ENCODE measurements at regions not wholly inside any gene's neighbourhood (a gene's known extent, or its start where the extent isn't known, plus 50 kb on each side); places are given as distances from the start of the nearest gene placed in this dataset.
A peak's percentile ranks its signal among the peaks of the same experiment; 100 is the strongest.

DNA sequence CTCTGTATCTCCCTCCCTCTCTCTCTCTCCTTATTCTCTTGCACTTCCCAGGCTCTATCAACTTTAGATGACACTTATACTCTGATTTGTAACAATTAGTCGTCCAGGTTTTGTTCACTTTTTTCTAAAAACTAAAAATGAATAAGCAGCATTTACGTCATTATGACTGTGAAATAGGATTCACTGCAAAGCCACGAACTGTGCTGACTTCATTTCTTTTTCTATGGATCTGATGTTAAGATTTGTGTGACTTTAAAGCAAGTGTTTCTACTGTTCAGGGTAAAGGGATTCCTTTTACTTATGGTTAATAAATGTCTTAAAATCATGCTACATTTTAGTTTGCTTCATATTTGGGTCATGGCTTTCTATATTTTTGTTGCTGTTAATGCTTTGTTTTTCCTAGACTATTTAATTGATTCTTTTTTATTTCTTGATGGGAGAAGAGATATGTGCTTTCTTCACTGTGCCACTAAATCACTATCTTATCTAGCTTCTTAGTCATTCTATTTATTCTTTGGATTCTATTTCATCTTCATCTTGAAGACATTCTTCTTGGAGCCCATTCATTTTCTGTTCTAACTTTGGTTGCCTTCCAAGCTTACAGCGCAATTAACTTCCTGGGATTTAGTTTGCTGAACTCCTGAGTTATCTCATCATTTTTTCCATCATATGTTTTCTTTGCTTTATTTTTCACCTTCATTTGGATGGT, 480.4 kb upstream of the TRIB2 start:
- DNase-seq (ENCODE audit: low spot score) (no peak), FAIRE-seq (no peak)

DNA sequence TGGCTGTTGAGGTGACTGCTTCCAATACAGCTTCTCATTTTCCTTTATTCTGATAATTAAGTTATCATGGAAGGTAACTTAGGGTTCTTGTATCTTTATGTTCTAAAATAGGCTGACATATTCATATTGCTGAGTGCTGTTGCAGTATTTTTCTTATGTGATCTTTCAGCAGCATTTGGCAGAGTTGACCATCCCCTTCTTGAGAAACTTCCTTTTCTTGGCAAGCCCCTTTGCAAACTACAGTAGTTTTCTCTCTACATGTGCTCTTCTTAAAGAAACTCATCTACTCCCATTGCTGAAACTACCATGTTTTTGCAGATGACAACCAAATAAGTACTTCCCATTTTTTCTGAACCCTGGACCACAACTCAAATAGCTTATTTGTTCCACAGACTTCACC, 476.5 kb upstream of the TRIB2 start:
- DNase-seq (ENCODE audit: low spot score) (no peak), FAIRE-seq (no peak)

DNA sequence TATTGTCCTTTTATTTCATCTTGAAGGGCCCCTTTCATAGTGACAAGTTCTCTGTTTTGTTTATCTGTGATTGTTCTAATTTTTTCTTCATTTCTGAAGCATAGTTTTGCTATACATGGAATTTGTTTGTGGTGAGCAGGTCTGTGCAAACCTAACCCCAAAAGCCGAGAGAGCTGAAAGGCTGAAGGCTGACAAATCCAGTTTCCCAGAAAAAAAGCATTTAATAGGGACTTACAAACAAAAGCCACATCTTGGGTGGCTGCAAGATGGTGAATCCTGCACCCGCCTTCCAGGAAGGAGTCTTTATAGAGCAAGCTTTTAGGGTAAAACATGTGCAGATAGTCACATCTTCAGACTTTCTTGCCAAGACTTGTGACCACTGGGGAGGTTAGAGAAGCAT, 473.4 kb upstream of the TRIB2 start:
- DNase-seq (ENCODE audit: low spot score), result no peak
- FAIRE-seq, result no peak

DNA sequence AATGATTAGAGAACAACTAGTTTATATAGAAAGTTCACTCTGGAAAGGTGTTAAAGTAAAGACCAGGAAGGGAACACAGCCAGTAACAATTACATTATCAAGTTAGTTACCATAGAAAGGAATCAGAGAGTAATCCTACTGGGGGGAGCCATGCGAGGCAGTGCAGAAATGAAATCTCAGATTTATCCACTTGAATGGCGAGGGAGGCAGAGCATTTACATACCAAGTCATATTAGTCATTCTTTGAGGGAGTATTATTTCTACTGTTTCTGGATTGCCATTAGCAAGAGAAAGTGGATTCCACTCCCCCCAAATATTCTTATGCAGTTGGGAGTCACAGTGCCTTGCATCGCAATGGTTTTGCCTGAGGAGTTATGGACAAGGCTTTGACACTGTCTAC, 472.7 kb upstream of the TRIB2 start:
- FAIRE-seq, result peak; percentile 56
- no peak for DNase-seq (ENCODE audit: low spot score)

DNA sequence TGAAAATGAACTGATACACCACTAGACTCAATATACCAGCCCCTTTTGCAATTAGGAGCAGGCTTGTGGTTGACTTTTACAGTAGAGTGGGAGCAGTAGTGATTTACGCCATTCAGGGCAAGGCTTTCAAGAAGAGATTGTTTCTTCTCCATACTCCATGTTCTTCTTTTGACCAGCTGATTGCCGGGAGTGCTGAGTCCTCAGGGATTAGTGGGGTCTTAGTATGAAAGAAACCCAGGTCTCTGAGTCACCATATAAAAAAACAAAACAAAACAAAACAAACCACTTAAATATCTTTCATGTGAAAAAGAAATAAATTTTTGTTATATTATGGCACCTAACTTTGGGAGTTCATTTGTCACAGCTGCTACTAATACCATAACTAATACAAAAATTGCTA, 465.6 kb upstream of the TRIB2 start:
- DNase-seq (ENCODE audit: low spot score) (no peak), FAIRE-seq (no peak)

DNA sequence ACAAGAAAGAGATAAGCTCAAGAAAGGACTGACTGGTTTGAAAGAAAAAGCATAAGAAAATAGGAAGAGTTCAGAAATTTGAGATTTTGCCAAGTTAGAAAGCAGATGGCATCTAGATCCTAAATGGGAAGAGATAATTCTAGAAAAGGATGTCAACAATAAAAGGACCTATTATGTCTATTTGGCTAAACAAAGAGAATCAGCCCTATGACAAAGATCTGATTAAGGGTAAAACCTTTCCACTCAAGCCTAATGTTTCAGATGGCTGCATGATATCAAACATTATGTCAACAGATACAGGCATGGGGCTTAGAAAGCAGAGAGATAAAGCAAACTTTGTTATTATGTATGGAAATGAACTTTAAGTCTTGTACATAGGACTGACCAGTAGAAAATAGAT, 465.0 kb upstream of the TRIB2 start:
- FAIRE-seq, result no peak
- DNase-seq (ENCODE audit: low spot score), result no peak

DNA sequence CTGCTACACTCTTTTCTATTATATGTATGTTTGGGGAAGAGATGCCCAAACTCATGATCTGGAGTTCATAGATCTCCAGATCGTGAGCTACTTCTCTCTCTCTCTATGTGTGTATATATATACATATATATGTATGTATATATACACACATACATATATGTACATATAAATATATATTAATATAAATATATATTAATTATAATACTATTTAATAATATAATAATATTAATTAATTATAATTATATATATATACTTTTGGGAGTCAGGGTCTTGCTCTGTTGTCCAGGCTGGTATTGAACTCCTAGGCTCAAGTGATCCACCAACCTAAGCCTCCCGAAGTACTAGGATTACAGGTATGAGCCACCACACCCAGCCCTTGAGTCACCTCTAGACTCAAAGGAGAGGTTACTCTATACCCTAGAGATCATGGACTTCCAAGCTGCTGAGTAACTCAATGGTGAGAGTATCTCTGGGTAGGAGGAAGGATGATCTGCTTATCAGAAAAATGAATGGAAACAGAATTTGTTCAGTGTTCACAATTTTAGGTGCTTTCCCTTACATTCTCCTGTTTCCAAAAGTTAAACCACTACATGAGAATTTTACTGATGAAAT, 463.5 kb upstream of the TRIB2 start:
- FAIRE-seq, result no peak
- DNase-seq (ENCODE audit: low spot score), result no peak

DNA sequence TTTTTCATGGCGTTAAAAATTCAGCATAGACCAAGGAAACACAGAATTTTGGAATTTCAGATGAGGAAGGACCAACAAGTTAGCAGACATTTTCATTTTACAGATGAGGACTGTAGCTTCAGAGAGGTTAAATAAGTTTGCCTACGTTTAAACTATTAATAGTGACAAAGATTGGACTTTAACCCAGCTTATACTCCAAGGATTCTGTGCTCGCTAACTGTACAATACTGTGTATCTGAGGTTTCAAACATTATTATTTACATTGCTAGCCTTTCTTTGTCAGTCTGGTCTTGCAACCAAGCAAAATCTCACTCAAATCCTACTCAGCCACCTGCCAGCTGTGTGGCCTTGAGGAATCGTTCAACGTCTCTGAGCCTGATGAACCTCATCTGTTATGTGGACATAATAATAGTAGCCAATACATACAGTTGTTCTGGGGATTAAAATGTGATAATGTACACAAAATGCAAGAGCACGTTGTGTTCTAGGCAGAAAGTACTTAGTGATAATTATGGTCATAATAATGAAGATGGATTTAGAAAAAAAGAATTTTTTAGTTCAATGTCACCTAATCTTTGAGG, 462.4 kb upstream of the TRIB2 start:
- FAIRE-seq, result no peak
- DNase-seq (ENCODE audit: low spot score), result no peak

DNA sequence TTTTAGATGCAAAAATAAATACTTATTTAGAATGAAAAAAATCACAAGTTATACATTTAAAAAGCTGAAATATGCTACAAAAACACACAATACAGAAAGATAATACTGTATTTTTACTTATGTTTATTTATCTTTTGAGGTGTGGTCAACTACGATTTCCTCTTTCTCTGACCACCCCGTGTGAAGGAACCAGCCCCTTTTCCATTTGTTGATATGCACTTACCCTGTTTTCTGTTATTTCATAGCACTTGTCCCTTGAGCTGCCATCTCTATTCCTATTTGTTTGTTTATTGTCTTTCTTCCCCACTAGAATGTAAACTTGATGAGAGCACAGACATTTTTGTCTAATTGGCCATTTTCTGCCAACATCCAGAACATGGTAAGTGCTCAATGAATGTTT, 460.5 kb upstream of the TRIB2 start:
- no peak for DNase-seq (ENCODE audit: low spot score)
- no peak for FAIRE-seq

DNA sequence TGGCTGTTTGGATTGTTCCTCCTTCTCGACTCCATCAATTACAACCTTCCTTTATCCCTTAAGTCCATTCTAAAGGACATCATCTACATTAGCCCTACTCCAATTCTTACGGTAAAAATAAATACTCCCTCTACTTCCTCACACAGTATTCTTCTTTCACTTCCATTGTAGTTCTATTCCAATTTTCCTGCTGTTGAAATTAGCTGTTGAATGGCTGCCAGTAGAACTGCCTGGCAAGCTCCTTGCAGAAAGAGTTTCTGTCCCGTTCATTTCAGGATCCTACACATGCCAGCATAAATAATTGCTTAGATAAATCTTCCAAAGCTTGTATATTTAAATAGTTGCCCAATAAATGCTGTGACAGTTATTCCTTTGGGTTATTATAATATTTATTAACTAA, 459.3 kb upstream of the TRIB2 start:
- DNase-seq (ENCODE audit: low spot score) (no peak), FAIRE-seq (no peak)

DNA sequence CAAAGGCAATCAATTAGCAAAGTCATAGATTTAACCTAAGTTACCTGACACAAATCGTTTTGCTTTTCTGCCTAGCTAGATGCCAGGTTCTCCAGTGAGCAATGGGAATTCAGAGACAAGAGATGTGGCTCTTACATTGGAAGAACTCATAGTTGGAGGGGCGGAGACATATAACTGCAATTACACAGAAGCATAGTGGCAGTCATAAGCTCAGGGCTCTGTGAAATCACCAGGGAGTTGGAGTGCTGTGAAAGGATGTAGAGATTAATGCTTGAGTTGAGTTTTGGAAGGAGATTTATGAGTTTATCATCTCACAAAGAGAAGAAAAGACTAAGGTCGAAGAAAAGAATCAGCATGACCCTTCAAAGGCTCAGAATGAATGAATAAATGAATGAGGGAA, 457.2 kb upstream of the TRIB2 start:
- DNase-seq (ENCODE audit: low spot score) (no peak), FAIRE-seq (no peak)

DNA sequence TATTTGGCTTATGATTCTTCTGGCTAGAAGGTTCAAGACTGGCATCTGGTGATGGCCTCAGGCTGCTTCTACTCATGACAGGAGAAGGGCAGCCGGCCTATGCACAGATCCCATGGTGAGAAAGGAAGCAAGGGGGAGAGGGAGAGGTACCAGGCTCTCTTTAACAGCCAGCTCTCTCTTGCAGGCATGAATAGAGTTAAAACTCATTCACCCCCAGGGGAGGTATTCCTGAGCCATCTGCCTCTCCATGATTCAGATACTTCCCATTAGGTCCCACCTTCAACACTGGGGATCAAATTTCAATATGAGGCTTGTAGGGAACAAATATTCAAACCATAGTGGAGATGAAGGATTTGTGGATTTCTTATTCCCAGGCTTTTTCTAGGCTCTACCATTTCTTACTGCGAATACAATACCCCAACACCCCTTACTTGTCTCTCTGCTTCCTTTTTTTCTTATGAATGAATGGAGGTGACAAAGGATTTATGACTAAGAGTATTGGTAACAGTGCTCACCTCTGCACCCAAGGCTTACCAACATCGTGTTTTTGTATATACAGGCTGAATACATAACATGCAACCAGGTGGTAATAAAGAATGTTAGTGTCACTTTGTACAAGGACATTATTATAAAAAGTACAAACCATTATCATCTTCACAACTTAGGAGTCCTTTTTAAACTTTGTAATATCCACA, 454.6 kb upstream of the TRIB2 start:
- no peak for DNase-seq (ENCODE audit: low spot score)
- no peak for FAIRE-seq

DNA sequence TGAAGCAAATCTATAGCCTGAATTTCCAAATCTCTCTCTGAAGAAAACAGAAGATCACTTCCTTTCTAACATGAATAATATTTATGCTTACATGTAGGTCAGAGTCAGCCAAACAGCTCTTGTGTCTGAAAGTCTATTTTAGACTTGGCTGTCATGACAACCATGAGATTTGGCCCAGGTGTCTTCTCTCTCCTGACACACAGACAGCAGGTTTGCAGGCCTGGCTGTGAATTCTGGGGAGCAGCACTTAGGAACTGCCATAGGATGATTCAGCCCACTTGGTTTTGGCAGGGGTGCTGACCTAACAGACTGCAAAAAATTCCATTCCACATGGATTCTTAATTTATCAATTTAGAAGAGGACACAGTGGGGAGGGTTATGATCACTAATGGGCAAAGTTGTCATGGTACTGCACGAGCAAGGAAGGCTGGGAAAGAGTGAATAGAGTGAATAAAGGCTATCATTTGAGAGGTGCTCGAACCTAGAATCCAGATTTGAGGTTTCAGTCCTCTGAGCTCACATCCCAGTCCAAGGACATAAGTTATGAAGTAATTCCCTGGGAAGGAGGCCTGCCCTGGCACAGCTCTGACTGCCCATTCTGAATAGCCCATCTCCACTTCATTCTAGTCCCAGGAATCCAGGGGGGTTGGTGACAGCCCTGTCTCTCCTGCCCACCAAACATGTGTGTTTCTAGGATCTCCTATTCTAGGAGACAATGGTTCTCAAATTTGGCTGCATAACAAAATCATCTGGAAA, 453.9 kb upstream of the TRIB2 start:
- FAIRE-seq, result no peak
- no peak for DNase-seq (ENCODE audit: low spot score)

DNA sequence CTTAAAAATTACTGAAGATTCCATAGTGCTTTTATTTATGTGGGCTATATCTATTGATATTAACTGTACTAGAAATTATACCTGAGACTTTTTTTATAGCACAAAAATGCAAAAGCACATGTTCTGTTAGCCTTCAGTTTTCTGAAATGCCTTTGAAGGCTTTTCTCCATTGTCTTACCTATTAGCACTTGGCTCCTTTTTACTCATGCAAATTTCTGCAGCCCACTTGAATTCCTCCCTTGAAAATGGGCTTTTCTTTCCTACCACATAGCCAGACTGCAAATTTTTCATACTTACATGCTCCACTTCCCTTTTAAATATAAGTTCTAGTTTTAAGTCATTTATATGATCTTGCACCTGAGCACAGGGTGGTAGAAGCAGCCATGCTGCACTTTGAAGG, 453.0 kb upstream of the TRIB2 start:
- FAIRE-seq, result no peak

DNA sequence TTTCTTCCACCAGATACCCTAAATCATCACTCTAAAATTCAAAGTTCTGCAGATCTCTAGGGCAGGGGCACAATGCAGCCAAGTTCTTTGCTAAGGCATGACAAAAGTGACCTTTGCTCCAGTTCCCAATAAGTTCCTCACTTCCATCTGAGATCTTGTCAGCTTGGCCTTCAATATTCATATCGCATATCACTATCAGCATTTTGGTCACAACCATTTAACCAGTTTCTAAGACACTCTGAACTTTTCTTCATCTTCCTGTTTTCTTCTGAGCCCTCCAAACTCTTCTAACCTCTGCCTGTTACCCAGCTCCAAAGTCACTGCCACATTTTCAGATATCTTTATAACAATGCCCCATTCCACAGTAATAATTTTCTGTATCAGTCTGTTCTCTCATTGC, 452.6 kb upstream of the TRIB2 start:
- DNase-seq (ENCODE audit: low spot score) (no peak), FAIRE-seq (no peak)

More for the DNA sequence above, 453.0 kb upstream of the TRIB2 start:
- no peak for DNase-seq (ENCODE audit: low spot score)

DNA sequence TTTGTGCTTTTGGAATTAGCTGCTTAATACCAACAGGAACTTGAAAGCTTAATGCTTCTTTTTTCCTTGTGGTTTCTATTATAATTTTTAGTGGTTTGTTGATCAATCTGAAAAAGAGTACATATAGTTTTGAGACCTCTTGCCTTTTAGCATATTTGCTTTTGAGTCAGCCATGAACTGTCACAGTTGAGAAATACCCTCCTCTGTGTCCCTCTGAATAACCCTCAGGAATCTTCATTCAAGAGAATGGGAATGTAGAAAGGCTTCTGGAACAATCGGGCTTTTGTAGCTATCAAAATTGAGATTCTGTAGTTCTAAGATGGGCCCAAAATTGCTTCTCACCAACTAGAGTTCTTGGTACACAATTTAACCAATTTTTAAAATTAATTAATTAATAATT, 451.1 kb upstream of the TRIB2 start:
- FAIRE-seq, result no peak
- no peak for DNase-seq (ENCODE audit: low spot score)

DNA sequence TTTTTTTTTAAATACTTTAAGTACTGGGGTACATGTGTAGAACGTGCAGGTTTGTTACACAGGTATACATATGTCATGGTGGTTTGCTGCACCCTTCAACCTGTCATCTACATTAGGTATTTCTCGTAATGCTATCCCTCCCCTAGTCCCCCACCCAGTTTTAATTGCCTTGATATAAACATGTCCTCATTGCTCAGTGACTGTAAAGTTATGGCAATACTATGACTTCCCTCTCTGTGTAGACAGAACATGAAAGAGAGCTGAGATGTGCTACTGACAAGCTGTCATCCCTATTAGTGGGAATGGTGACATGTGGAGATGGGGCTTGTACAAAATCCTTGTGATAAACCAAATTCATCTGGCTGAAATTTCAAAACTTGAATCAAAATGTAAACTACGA, 449.7 kb upstream of the TRIB2 start:
- FAIRE-seq (no peak), DNase-seq (ENCODE audit: low spot score) (no peak)

DNA sequence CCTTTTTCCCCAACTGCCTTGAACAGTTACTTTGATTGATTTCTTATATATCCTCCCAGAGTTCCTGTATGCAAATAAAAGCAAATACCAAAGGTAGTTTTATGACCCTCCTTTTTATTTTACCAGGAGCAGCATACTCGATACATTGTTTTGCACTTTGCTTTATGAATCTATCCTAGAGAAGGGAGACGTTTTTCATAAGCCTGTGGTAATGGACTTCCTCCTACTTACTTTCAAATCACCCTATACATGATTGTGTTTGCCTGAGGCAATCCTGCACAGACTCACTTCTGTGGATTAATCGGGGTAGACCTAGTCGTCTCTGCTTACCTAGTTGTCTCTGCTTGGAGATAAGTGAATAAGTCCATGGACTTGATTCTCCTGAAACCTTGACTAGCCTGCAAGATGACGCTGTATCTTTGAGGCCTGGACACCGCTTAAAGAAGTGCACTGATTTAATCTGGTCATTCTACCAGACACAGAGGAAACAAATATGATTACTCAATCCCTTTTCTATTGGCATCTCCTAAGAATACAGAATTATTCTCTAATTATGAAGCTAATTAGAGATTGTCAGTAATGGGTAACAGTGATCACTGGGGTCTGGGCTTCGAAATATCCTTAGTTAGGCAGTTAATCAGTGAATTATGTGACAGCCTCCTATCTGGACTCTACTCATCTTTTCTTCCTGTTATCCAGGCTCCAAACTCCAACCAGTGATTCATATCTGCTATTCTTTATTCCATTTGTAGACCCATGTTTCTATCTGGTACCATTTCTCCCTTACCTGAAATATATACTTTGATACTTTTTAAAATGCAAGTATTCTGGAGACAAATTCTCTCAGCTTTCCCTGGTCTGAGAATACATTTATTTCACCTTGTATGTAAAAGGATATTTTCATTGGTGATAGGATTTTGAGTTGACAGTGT, 447.4 kb upstream of the TRIB2 start:
- DNase-seq (ENCODE audit: low spot score) (no peak), FAIRE-seq (no peak)

DNA sequence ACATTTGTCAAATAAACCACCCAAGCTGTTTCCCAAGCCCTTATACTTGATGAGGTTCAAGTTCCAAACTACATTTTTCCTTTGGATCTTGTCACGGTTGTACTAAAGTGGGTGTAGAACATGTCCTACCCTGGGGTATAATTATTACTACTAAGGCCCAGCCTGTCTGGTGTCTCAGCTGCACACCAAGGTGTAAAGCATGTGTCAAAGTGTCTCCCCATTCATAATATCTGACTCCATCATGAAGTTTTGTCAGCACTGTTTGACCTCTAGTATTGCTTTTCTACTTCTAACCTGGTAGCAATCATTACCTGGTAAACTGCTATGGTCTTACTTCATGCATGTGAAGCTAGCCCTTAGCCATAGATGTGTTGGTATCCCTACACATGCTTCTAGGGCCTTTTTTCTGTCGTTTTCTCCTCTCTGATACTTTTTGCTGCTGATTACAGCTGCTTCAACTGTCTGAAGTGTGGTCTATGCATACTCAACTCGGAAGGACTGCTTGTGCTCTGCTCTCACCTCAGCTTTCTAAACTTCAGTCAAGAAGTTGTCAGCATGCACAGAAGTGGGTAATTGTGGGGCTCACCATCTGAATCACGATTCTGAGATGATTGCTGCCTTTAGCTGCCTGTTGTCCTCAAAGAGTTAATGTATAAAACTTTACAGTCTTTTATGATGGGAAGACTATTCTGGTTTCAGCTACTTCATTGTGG, 445.7 kb upstream of the TRIB2 start:
- DNase-seq (ENCODE audit: low spot score) (no peak), FAIRE-seq (peak; percentile 27)

DNA sequence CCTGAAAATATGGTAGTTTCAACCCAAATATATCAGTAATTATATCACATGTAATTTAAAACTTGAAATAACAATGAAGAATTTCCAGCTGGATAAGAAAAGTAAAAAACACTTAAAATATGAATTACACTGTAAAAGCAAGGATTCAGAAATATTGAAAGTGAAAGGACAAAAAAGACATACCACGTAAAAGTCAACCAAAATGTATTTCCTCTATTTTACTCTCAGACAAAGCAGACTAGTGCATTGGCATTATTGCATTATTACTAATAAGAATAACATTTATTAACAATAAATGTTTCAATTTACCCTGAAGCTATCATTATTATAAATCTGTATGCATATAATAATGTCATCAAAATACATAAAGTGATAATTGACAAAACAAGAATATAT, 445.1 kb upstream of the TRIB2 start:
- no peak for DNase-seq (ENCODE audit: low spot score)
- no peak for FAIRE-seq

Measured in urothelium cell line (cell line).